Activated T-cell treated with anti-CD3 and anti-CD28 coated beads for 48 hours (primary cell): ENCODE measurements at regions not wholly inside any gene's neighbourhood (a gene's known extent, or its start where the extent isn't known, plus 50 kb on each side); places are given as distances from the start of the nearest gene placed in this dataset.

Experiments
- DNase-seq: peaks from one replicate; pipeline ENCODE4 v3.0.0-alpha.2; 2020; ENCODE audit warnings: low read depth

DNA sequence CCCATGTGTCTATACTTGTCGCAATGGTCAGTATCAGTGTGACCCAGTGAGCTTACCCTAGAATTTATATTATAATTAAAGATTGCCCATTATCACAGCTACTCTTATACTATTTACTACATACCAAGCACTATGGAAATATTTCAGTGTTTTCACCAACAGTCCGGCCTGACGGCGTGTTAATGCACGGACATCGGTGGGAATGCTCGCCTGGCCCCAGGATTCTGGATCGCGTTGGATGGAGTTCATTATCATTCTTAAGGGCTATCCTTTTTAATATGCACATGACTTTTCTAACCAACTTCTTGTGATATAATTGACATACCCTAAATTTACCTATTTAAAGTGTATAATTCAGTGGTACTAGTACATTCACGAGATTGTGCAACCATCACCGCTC, 51.8 kb upstream of the AFDN start:
- DNase-seq = no peak

DNA sequence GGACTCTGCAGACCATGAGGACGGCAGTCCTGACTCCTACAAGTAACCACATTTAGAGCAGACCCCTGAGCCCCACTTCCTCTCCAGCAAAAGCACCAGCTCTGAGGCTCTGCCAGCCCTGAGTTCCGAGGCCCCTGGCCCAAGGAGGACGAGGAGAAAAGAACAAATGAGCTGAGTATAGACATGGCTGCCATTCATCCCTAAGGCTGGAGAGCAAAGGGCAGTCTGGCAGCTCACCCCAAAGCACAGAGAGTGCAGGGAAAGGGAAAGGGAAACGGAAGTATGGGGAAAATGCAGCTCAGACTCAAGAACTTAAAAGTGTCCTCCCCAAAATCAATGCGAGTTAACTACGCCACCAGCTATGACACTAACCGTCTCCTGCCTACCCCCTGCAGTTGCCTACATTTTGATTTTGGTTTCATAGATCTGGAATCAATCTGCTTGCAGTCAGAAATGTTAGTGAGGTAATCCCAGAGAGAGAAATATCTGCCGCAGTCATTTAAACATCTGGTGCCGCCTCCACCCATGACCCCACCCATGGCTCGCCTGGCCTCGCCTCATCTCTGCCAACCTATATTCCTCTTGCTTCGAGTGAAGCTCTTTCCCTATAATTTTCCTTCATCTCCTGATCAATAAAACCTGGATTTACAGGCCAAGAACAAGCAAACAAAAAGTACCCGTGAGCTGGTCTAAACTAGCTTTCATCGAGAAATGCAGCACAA, 49.6 kb upstream of the AFDN start:
- no peak for DNase-seq
